Body of pancreas (tissue), 4 donors: ENCODE measurements at regions not wholly inside any gene's neighbourhood (a gene's known extent, or its start where the extent isn't known, plus 50 kb on each side); places are given as distances from the start of the nearest gene placed in this dataset.

Experiments
- ATAC-seq: fragments of 150-250 bp; one replicate; pipeline ENCODE4 v1.9.1; 2016
- DNase-seq, 4 donors: peaks; one replicate each; pipeline ENCODE4 v3.0.0-alpha.2; 2019
- H3K27ac ChIP-seq, 4 donors: fragments of 200-600 bp; sonication (generic); 1 replicate in 3 of 4; 2 replicates in 1 of 4; pipeline versions ENCODE4 v1.5.1 to v1.6.1; 2016 to 2019; ENCODE audit warnings: mild to moderate bottlenecking in 1 of 4, mixed read lengths in 1 of 4, moderate library complexity in 1 of 4
- H3K27me3 ChIP-seq, 2 donors: fragments of 200-600 bp; sonication (generic); one replicate each; pipeline ENCODE4 v1.6.0; 2016; ENCODE audit warnings: mild to moderate bottlenecking in 1 of 2
- H3K36me3 ChIP-seq, 2 donors: fragments of 200-600 bp; sonication (generic); replicated peaks in 1 of 2; 2 replicates each; pipeline ENCODE4 v1.5.1; 2016; ENCODE audit warnings: low read depth in 2 of 2; ENCODE audit not compliant: insufficient read depth in 1 of 2
- H3K4me1 ChIP-seq: fragments of 200-600 bp; sonication (generic); one replicate; pipeline ENCODE4 v1.6.0; 2016
- H3K4me3 ChIP-seq, 2 donors: fragments of 200-600 bp; sonication (generic); 1 replicate in 1 of 2; 2 replicates in 1 of 2; pipeline ENCODE4 v1.5.1; 2016 to 2019
- H3K9me3 ChIP-seq, 3 donors: fragments of 200-600 bp; sonication (generic); 1 replicate in 2 of 3; 2 replicates in 1 of 3; pipeline ENCODE4 v1.5.1; 2016
- CTCF ChIP-seq, 7 experiments: fragments of 450-650 bp in 4 of 7; fragments of 200-600 bp in 3 of 7; sonication (generic) in 3 of 7; IDR thresholded peaks; one replicate each; pipeline ENCODE4 v1.5.1; 2016 to 2019; ENCODE audit warnings: antibody characterized with exemption in 7 of 7
- POLR2A ChIP-seq, 3 donors: fragments of 450-650 bp; IDR thresholded peaks; one replicate each; pipeline ENCODE4 v1.6.1; 2016; ENCODE audit warnings: antibody characterized with exemption in 3 of 3, mild to moderate bottlenecking in 2 of 3
- WGBS, 2 donors: methylation state at CpG; one replicate each; pipeline ENCODE4 v1.1.5; 2017; 5-methylcytosine and 5-hydroxymethylcytosine counted together
- intact Hi-C: fragments of 100-400 bp; cut with DNase I; formaldehyde crosslinking; loops from one replicate; pipeline ENCODE4 v1.15.1; 2023

GRCh38 chr4:136194962-136195361 lies 1337.3 kb downstream of the PCDH18 start:
- H3K27ac ChIP-seq: no peak overlapping the region
- H3K4me3 ChIP-seq: no peak overlapping the region
- no peaks in the 10 kb centered on the region for H3K27me3 ChIP-seq
- intact Hi-C loops: no loop called here
- DNase-seq (no peak), ATAC-seq (no peak)
- WGBS, 2 donors: 63 to 65% methylated on average over 2 of the region's 2 CpGs
- no peak for TF ChIP-seq POLR2A (IDR thresholded peaks at IDR 0.05)
- TF ChIP-seq CTCF (IDR thresholded peaks at IDR 0.05): no peak
- no peaks in the 10 kb centered on the region for H3K4me1 ChIP-seq
- H3K36me3 ChIP-seq: no peaks in the 10 kb centered on the region
- no peaks in the 10 kb centered on the region for H3K9me3 ChIP-seq

- H3K27ac ChIP-seq: no peak overlapping the region
- no peaks in the 10 kb centered on the region for H3K36me3 ChIP-seq
- TF ChIP-seq POLR2A (IDR thresholded peaks at IDR 0.05) (no peak), CTCF (IDR thresholded peaks at IDR 0.05) (no peak)
- H3K4me1 ChIP-seq: no peaks in the 10 kb centered on the region
- DNase-seq (no peak), ATAC-seq (no peak)
- intact Hi-C loops: no loop called here
- WGBS, 2 donors: 56 to 70% methylated on average over 2 of the region's 2 CpGs
- no peaks in the 10 kb centered on the region for H3K9me3 ChIP-seq
- no peak overlapping the region for H3K4me3 ChIP-seq
- no peaks in the 10 kb centered on the region for H3K27me3 ChIP-seq
Observed at GRCh38 chr4:136186650-136187049, 1345.6 kb downstream of the PCDH18 start.

- ATAC-seq (no peak), DNase-seq (no peak)
- H3K27ac ChIP-seq: no peak overlapping the region
- intact Hi-C loops: no loop called here
- H3K36me3 ChIP-seq: no peaks in the 10 kb centered on the region
- no peaks in the 10 kb centered on the region for H3K9me3 ChIP-seq
- no peaks in the 10 kb centered on the region for H3K4me1 ChIP-seq
- no peak overlapping the region for H3K4me3 ChIP-seq
- no peaks in the 10 kb centered on the region for H3K27me3 ChIP-seq
- 79 to 84% methylated on average over 4 of the region's 4 CpGs for WGBS, 2 donors
- no peak for TF ChIP-seq POLR2A (IDR thresholded peaks at IDR 0.05)
- no peak for TF ChIP-seq CTCF (IDR thresholded peaks at IDR 0.05)
Observed at GRCh38 chr4:136183513-136183912, 1348.8 kb downstream of the PCDH18 start.

GRCh38 chr4:136156947-136157346 lies 1375.3 kb downstream of the PCDH18 start:
- DNase-seq: no peak
- intact Hi-C loops: no loop called here
- Histone ChIP-seq H3K9me3 (no peaks in the 10 kb centered on the region), H3K4me3 (no peak overlapping the region), H3K4me1 (no peaks in the 10 kb centered on the region), H3K27ac (no peak overlapping the region), H3K36me3 (no peaks in the 10 kb centered on the region), H3K27me3 (no peaks in the 10 kb centered on the region)
- TF ChIP-seq CTCF (IDR thresholded peaks at IDR 0.05): no peak
- no peak for TF ChIP-seq POLR2A (IDR thresholded peaks at IDR 0.05)
- WGBS, 2 donors: 36 to 76% methylated on average over 1 of the region's 1 CpG
- no peak for ATAC-seq

- DNase-seq: no peak
- H3K36me3 ChIP-seq: no peaks in the 10 kb centered on the region
- 57 to 75% methylated on average over 6 of the region's 6 CpGs for WGBS, 2 donors
- H3K4me1 ChIP-seq: no peaks in the 10 kb centered on the region
- H3K9me3 ChIP-seq: no peaks in the 10 kb centered on the region
- intact Hi-C loops: no loop called here
- no peak overlapping the region for H3K27ac ChIP-seq
- TF ChIP-seq POLR2A (IDR thresholded peaks at IDR 0.05) (no peak), CTCF (IDR thresholded peaks at IDR 0.05) (no peak)
- no peak overlapping the region for H3K4me3 ChIP-seq
- no peak for ATAC-seq
- H3K27me3 ChIP-seq: no peaks in the 10 kb centered on the region
Observed at GRCh38 chr4:136150046-136150445, 1382.2 kb downstream of the PCDH18 start.
